Gastrocnemius medialis (tissue), 4 donors: ENCODE measurements at regions not wholly inside any gene's neighbourhood (a gene's known extent, or its start where the extent isn't known, plus 50 kb on each side); places are given as distances from the start of the nearest gene placed in this dataset.

ENCODE experiments used
- CTCF ChIP-seq, 5 experiments: fragments of 450-650 bp in 3 of 5; fragments of 200-600 bp in 2 of 5; sonication (generic) in 2 of 5; IDR thresholded peaks in 4 of 5; conservative IDR thresholded peaks in 1 of 5; 1 replicate in 4 of 5; 2 replicates in 1 of 5; pipeline ENCODE4 v1.5.1; 2016 to 2019; ENCODE audit warnings: antibody characterized with exemption in 5 of 5, mild to moderate bottlenecking in 3 of 5, moderate library complexity in 3 of 5
- POLR2A ChIP-seq, 2 donors: fragments of 450-650 bp; IDR thresholded peaks; one replicate each; pipeline ENCODE4 v1.6.1; 2017; ENCODE audit warnings: antibody characterized with exemption in 2 of 2, mild to moderate bottlenecking in 2 of 2, moderate library complexity in 2 of 2

- TF ChIP-seq POLR2A (IDR thresholded peaks at IDR 0.05) (no peak), CTCF (IDR thresholded peaks at IDR 0.05 in 4 of 5, conservative IDR thresholded peaks at IDR 0.05 in 1 of 5) (no peak)
Measured at GRCh38 chr4:188435381-188435780, 296.1 kb downstream of the TRIML1 start.
